ENCODE measurements at regions not wholly inside any gene's neighbourhood (a gene's known extent, or its start where the extent isn't known, plus 50 kb on each side); places are given as distances from the start of the nearest gene placed in this dataset.

DNA sequence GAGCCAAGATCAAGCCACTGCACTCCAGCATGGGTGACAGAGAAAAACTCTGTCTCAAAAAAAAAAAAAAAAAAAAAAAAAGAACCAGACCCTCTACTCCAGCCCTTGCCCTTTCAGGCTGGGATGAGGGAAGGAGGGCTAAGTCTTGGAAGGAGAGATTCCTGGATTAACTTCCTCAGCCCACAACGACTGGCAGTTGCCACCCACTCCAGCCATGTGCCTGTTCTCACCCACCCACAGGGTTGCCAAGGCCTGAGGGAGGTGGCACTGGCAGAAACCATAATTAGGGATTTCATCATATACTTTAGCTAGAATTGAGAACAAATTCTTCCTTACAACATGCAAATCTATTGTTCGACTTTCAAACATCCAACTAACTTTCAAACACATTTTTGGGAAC, 87.8 kb upstream of the SLC30A5 start:
- no peaks in the 10 kb centered on the region for H3K4me1 Mint-ChIP-seq (ENCODE audit: unreplicated experiment)
- no peaks in the 10 kb centered on the region for H3K36me3 Mint-ChIP-seq (ENCODE audit: low read depth, unreplicated experiment)
- H3K27me3 Mint-ChIP-seq (ENCODE audit: unreplicated experiment), result no peaks in the 10 kb centered on the region
- TF ChIP-seq, protein P1, sequence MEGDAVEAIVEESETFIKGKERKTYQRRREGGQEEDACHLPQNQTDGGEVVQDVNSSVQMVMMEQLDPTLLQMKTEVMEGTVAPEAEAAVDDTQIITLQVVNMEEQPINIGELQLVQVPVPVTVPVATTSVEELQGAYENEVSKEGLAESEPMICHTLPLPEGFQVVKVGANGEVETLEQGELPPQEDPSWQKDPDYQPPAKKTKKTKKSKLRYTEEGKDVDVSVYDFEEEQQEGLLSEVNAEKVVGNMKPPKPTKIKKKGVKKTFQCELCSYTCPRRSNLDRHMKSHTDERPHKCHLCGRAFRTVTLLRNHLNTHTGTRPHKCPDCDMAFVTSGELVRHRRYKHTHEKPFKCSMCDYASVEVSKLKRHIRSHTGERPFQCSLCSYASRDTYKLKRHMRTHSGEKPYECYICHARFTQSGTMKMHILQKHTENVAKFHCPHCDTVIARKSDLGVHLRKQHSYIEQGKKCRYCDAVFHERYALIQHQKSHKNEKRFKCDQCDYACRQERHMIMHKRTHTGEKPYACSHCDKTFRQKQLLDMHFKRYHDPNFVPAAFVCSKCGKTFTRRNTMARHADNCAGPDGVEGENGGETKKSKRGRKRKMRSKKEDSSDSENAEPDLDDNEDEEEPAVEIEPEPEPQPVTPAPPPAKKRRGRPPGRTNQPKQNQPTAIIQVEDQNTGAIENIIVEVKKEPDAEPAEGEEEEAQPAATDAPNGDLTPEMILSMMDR (IDR thresholded peaks at IDR 0.05; ENCODE audit: unreplicated experiment), result no peak
- DNase-seq (ENCODE audit: low spot score), result no peak
- H3K4me3 Mint-ChIP-seq (ENCODE audit: unreplicated experiment), result no peak overlapping the region
- no peaks in the 10 kb centered on the region for H3K9me3 Mint-ChIP-seq (ENCODE audit: unreplicated experiment)
- no peak overlapping the region for H3K27ac Mint-ChIP-seq (ENCODE audit: unreplicated experiment)

DNA sequence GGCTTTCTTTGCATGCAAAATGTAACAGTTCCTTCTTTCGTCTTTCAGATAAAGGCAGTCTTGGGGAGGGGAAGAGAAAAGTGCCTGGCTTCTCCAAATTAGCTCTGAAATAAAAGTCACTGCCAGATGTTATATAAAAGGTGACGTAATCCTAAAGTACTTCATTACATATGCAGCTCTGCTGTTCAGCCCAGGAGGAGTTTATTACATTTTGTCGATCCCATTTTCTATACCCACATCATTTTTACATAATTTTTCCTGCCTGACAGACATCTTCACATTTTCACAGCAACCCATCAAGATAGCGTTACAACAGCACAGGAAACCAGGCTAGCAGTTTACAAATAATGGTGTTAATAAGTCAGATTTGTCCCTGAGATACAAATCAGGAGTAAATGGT, 86.7 kb upstream of the SLC30A5 start:
- H3K36me3 Mint-ChIP-seq (ENCODE audit: low read depth, unreplicated experiment), result no peaks in the 10 kb centered on the region
- no peaks in the 10 kb centered on the region for H3K4me1 Mint-ChIP-seq (ENCODE audit: unreplicated experiment)
- no peaks in the 10 kb centered on the region for H3K9me3 Mint-ChIP-seq (ENCODE audit: unreplicated experiment)

DNA sequence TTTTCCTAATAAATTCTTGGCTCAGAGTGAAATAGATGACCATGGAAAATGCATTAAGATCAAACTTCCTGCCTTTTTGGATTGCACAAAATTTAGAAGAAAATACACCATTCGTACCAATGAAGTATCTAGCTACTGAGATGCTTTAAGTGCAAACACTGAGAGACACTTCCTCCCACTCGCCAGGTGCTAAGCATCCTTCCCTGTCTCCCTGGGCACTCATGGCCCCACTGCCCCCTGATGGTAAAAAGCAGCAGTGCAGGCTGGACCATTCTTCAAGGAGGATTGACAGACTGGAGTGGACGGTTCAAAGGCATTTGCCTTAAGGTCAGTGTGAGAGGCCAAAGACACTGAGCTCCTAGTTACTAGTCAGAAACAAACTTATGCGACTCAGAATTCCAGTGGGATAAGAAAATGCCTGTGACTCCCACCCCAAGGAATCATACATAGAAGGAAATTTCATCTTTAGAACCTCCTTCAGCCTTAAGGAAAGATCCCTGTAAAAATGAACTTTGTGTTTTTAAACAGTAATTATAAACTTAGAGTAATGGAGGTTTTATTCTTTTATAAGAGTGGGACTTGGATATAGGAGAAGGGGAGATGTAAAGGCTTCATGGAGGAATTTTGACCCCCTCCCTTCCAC, 86.0 kb upstream of the SLC30A5 start:
- H3K9me3 Mint-ChIP-seq (ENCODE audit: unreplicated experiment), result no peaks in the 10 kb centered on the region
- no peaks in the 10 kb centered on the region for H3K27me3 Mint-ChIP-seq (ENCODE audit: unreplicated experiment)
- H3K27ac Mint-ChIP-seq (ENCODE audit: unreplicated experiment), result no peak overlapping the region
- H3K36me3 Mint-ChIP-seq (ENCODE audit: low read depth, unreplicated experiment), result no peaks in the 10 kb centered on the region
- no peak overlapping the region for H3K4me3 Mint-ChIP-seq (ENCODE audit: unreplicated experiment)
- TF ChIP-seq, protein P1 (IDR thresholded peaks at IDR 0.05; ENCODE audit: unreplicated experiment), result peak; percentile 88
- no peaks in the 10 kb centered on the region for H3K4me1 Mint-ChIP-seq (ENCODE audit: unreplicated experiment)
- DNase-seq (ENCODE audit: low spot score), result peak; percentile 82

More for the DNA sequence above, 86.7 kb upstream of the SLC30A5 start:
- H3K27me3 Mint-ChIP-seq (ENCODE audit: unreplicated experiment), result no peaks in the 10 kb centered on the region
- DNase-seq (ENCODE audit: low spot score), result no peak
- no peak overlapping the region for H3K27ac Mint-ChIP-seq (ENCODE audit: unreplicated experiment)
- H3K4me3 Mint-ChIP-seq (ENCODE audit: unreplicated experiment), result no peak overlapping the region
- TF ChIP-seq, protein P1 (IDR thresholded peaks at IDR 0.05; ENCODE audit: unreplicated experiment), result no peak

DNA sequence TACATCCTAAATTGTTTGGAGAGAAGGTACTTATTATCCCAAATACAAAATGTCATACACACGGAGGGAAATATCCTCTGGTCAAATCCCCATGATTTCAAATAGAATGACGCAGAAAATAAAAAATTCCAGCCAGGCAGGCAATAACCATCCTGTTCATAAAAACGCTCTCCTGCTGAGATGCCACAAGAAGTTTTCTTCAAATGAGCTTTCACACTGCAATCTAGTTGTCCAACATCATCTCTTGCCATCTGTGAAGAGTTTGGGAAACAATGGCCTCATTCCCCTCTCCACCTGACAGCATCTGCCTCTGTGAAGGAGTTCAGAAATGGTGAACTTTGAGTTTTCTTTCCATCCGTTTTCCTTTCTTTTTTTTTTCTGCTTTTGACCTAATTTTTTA, 83.3 kb upstream of the SLC30A5 start:
- H3K9me3 Mint-ChIP-seq (ENCODE audit: unreplicated experiment), result no peaks in the 10 kb centered on the region
- H3K27ac Mint-ChIP-seq (ENCODE audit: unreplicated experiment), result no peak overlapping the region
- DNase-seq (ENCODE audit: low spot score), result no peak
- H3K27me3 Mint-ChIP-seq (ENCODE audit: unreplicated experiment), result no peaks in the 10 kb centered on the region
- H3K36me3 Mint-ChIP-seq (ENCODE audit: low read depth, unreplicated experiment), result no peaks in the 10 kb centered on the region
- TF ChIP-seq, protein P1 (IDR thresholded peaks at IDR 0.05; ENCODE audit: unreplicated experiment), result no peak
- H3K4me3 Mint-ChIP-seq (ENCODE audit: unreplicated experiment), result no peak overlapping the region
- no peaks in the 10 kb centered on the region for H3K4me1 Mint-ChIP-seq (ENCODE audit: unreplicated experiment)

DNA sequence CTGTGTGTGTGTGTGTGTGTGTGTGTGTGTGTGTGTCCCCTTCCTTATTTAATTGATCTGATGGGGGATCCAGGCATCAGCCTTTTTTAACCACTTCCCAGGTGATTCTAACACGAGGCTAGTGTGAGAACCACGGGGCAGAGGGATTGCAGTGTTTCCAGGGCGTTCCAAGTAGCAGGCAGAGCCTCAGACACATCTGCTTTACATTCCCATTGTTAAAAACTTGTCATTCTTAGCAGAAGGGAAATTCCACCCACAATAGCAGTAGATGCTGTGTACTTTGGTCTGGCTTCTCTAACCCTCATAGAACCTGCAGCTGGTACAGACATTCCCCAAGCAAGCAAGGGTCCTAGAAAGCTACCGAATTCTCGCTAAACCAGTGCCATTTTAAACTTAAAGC, 81.9 kb upstream of the SLC30A5 start:
- H3K9me3 Mint-ChIP-seq (ENCODE audit: unreplicated experiment), result no peaks in the 10 kb centered on the region
- no peak overlapping the region for H3K4me3 Mint-ChIP-seq (ENCODE audit: unreplicated experiment)
- no peak for DNase-seq (ENCODE audit: low spot score)
- H3K36me3 Mint-ChIP-seq (ENCODE audit: low read depth, unreplicated experiment), result no peaks in the 10 kb centered on the region
- TF ChIP-seq, protein P1 (IDR thresholded peaks at IDR 0.05; ENCODE audit: unreplicated experiment), result no peak
- no peak overlapping the region for H3K27ac Mint-ChIP-seq (ENCODE audit: unreplicated experiment)
- H3K4me1 Mint-ChIP-seq (ENCODE audit: unreplicated experiment), result no peaks in the 10 kb centered on the region
- no peaks in the 10 kb centered on the region for H3K27me3 Mint-ChIP-seq (ENCODE audit: unreplicated experiment)
